ENCODE measurements at regions not wholly inside any gene's neighbourhood (a gene's known extent, or its start where the extent isn't known, plus 50 kb on each side); places are given as distances from the start of the nearest gene placed in this dataset.

DNA sequence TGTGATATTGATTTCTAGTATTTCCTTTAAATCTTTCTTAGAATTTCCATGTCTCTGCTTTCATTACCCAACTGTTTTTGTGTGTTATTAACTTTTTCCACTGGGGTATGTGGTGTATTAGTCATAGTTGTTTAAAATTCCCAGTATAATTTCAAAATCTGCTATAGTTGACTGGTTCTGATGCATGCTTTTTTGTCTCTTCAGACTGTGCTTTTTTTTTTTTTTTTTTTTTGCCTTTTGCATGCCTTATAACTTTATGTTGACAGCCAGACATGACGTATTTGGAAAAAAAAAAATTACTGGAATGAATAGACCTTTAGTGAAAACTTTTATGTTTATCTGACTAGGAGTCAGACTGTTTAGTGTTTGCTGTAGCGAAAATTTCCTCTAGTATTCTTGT lies 580.4 kb downstream of the ANKRD50 start:
- DNase-seq, result no peak
- H3K27ac ChIP-seq, result no peak overlapping the region
- ATAC-seq (ENCODE audit: low FRiP score in 2 of 2), result no peak
- peaks cover 0 to 4% (median 1%) of the 10 kb centered on the region in 4 donors for H3K9me3 ChIP-seq
- TF ChIP-seq POLR2AphosphoS5 (IDR thresholded peaks at IDR 0.05), result no peak
- TF ChIP-seq, protein P1, sequence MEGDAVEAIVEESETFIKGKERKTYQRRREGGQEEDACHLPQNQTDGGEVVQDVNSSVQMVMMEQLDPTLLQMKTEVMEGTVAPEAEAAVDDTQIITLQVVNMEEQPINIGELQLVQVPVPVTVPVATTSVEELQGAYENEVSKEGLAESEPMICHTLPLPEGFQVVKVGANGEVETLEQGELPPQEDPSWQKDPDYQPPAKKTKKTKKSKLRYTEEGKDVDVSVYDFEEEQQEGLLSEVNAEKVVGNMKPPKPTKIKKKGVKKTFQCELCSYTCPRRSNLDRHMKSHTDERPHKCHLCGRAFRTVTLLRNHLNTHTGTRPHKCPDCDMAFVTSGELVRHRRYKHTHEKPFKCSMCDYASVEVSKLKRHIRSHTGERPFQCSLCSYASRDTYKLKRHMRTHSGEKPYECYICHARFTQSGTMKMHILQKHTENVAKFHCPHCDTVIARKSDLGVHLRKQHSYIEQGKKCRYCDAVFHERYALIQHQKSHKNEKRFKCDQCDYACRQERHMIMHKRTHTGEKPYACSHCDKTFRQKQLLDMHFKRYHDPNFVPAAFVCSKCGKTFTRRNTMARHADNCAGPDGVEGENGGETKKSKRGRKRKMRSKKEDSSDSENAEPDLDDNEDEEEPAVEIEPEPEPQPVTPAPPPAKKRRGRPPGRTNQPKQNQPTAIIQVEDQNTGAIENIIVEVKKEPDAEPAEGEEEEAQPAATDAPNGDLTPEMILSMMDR (IDR thresholded peaks at IDR 0.05), result no peak
- no peak for TF ChIP-seq POLR2A (IDR thresholded peaks at IDR 0.05)
- no peak for TF ChIP-seq EP300 (IDR thresholded peaks at IDR 0.05)
- no peaks in the 10 kb centered on the region for H3K36me3 ChIP-seq
- H3K27me3 ChIP-seq, result no peaks in the 10 kb centered on the region
- no peak overlapping the region for H3K4me3 ChIP-seq
- 86 to 91% methylated on average over 2 of the region's 2 CpGs for WGBS, 2 donors
- no peaks in the 10 kb centered on the region for H3K4me1 ChIP-seq

GRCh38 chr4:124133753-124134152 lies 578.8 kb downstream of the ANKRD50 start:
- ATAC-seq (ENCODE audit: low FRiP score in 2 of 2) (no peak), DNase-seq (no peak)
- no peak for TF ChIP-seq POLR2A (IDR thresholded peaks at IDR 0.05)
- H3K27me3 ChIP-seq, result no peaks in the 10 kb centered on the region
- no peaks in the 10 kb centered on the region for H3K36me3 ChIP-seq
- H3K27ac ChIP-seq, result no peak overlapping the region
- no peak overlapping the region for H3K4me3 ChIP-seq
- no peaks in the 10 kb centered on the region for H3K4me1 ChIP-seq
- H3K9me3 ChIP-seq, result peaks cover 0 to 4% (median 1%) of the 10 kb centered on the region in 4 donors
- 75 to 89% methylated on average over 1 of the region's 1 CpG for WGBS, 2 donors

GRCh38 chr4:124135409-124135813 lies 577.1 kb downstream of the ANKRD50 start:
- WGBS, 2 donors, result 46 to 69% methylated on average over 1 of the region's 1 CpG
- H3K4me3 ChIP-seq, result no peak overlapping the region
- TF ChIP-seq, protein P1 (IDR thresholded peaks at IDR 0.05), result no peak
- TF ChIP-seq POLR2AphosphoS5 (IDR thresholded peaks at IDR 0.05), result no peak
- no peak for TF ChIP-seq POLR2A (IDR thresholded peaks at IDR 0.05)
- no peak for TF ChIP-seq EP300 (IDR thresholded peaks at IDR 0.05)
- H3K36me3 ChIP-seq, result no peaks in the 10 kb centered on the region
- peaks cover 0 to 4% (median 1%) of the 10 kb centered on the region in 4 donors for H3K9me3 ChIP-seq
- DNase-seq (no peak), ATAC-seq (ENCODE audit: low FRiP score in 2 of 2) (peak in 1 of 2 donors; percentile 78)
- no peak overlapping the region for H3K27ac ChIP-seq
- no peaks in the 10 kb centered on the region for H3K27me3 ChIP-seq
- H3K4me1 ChIP-seq, result no peaks in the 10 kb centered on the region

GRCh38 chr4:124139044-124139443 lies 573.5 kb downstream of the ANKRD50 start:
- H3K27me3 ChIP-seq, result no peaks in the 10 kb centered on the region
- H3K9me3 ChIP-seq, result no peaks in the 10 kb centered on the region
- DNase-seq, result no peak
- H3K4me1 ChIP-seq, result no peaks in the 10 kb centered on the region
- H3K4me3 ChIP-seq, result no peak overlapping the region
- WGBS, 2 donors, result 70 to 79% methylated on average over 6 of the region's 6 CpGs
- no peaks in the 10 kb centered on the region for H3K36me3 ChIP-seq
- H3K27ac ChIP-seq, result no peak overlapping the region
- no peak for TF ChIP-seq POLR2AphosphoS5 (IDR thresholded peaks at IDR 0.05)
- no peak for TF ChIP-seq POLR2A (IDR thresholded peaks at IDR 0.05)
- TF ChIP-seq, protein P1 (IDR thresholded peaks at IDR 0.05), result no peak
- TF ChIP-seq EP300 (IDR thresholded peaks at IDR 0.05), result no peak
- no peak for ATAC-seq (ENCODE audit: low FRiP score in 2 of 2)

DNA sequence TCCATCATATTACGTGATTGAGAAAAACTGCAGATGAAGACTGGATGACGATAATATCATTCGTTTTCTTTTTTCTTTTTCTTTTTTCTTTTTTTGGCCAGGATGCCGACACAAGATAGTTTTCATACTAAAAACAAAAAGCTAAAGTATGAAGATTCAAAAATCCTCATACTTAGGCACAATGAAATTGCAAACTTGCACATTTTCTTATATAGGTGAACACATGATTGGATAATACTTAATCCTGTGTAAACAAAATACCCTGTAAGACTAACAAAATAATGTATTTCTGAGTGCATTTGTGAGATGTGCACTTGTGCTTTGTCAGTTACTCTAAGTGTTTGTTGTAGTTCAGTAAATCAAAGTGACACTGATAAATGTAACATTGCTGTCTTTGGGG lies 568.9 kb downstream of the ANKRD50 start:
- Histone ChIP-seq H3K4me3 (no peak overlapping the region), H3K27ac (no peak overlapping the region), H3K27me3 (no peaks in the 10 kb centered on the region), H3K9me3 (no peaks in the 10 kb centered on the region), H3K36me3 (no peaks in the 10 kb centered on the region), H3K4me1 (no peaks in the 10 kb centered on the region)
- TF ChIP-seq, protein P1 (IDR thresholded peaks at IDR 0.05), result no peak
- TF ChIP-seq POLR2A (IDR thresholded peaks at IDR 0.05) (no peak), EP300 (IDR thresholded peaks at IDR 0.05) (no peak), POLR2AphosphoS5 (IDR thresholded peaks at IDR 0.05) (no peak)
- DNase-seq, result no peak
- ATAC-seq (ENCODE audit: low FRiP score in 2 of 2), result no peak
- 86 to 97% methylated on average over 4 of the region's 4 CpGs for WGBS, 2 donors

Data from upper lobe of left lung (tissue), 6 donors.